ENCODE measurements at regions not wholly inside any gene's neighbourhood (a gene's known extent, or its start where the extent isn't known, plus 50 kb on each side); places are given as distances from the start of the nearest gene placed in this dataset.

- no peak for TF ChIP-seq CTCF (IDR thresholded peaks at IDR 0.05; ENCODE audit: borderline replicate concordance, extremely low read depth, insufficient read depth)
- no peak for FAIRE-seq
Observed at GRCh38 chr4:86498863-86499166, 95.3 kb upstream of the PTPN13 start.

DNA sequence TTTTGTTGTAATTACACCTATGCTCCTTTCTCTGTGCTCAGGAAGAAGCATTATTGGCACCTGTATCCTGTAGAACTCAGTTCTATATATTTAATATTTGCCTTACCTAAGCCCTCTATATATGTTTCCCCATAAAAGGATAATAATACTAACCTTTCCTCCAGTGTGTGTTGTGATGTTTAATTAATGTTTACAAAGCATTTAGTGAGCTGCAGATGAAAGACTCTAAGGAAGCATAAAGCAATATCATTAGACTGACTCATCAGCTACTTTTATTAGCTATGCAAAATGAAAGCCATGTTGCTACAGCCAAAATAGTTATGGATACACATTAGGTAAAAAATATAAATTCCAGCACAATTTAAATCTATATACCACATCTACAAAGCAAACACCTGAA, 93.6 kb upstream of the PTPN13 start:
- DNase-seq (no peak), FAIRE-seq (no peak)
- Histone ChIP-seq H3K9me3 (ENCODE audit: control insufficient read depth in 2 of 3, insufficient read depth in 1 of 3, low read length in 3 of 3) (no peaks in the 10 kb centered on the region), H3K36me3 (ENCODE audit: control insufficient read depth in 2 of 3, insufficient read depth in 3 of 3, low read length in 3 of 3) (no peaks in the 10 kb centered on the region), H3K4me1 (ENCODE audit: control insufficient read depth in 2 of 3, insufficient read depth in 2 of 3, low read depth in 1 of 3, low read length in 3 of 3) (peaks cover 0 to 24% (median 13%) of the 10 kb centered on the region in 3 donors), H3K27me3 (ENCODE audit: control insufficient read depth, insufficient read depth, low read length) (no peaks in the 10 kb centered on the region), H3K9ac (ENCODE audit: low read length in 3 of 3) (no peak overlapping the region), H3K4me3 (ENCODE audit: low read length in 3 of 3) (no peak overlapping the region), H3K27ac (ENCODE audit: low read depth in 2 of 2, low read length in 2 of 2) (no peak overlapping the region)
- no peak for TF ChIP-seq CTCF (IDR thresholded peaks at IDR 0.05; ENCODE audit: borderline replicate concordance, extremely low read depth, insufficient read depth)
- intact Hi-C loops (cut with DNase I), result loop anchor here (5.0 kb wide), 1 partner anchor 392 kb away; the partner anchor contains the start of gene C4orf36

More at GRCh38 chr4:86498863-86499166, 95.3 kb upstream of the PTPN13 start:
- DNase-seq, result no peak
- intact Hi-C loops (cut with DNase I), result no loop called here
- Histone ChIP-seq H3K9ac (ENCODE audit: low read length in 3 of 3) (no peak overlapping the region), H3K4me1 (ENCODE audit: control insufficient read depth in 2 of 3, insufficient read depth in 2 of 3, low read depth in 1 of 3, low read length in 3 of 3) (peaks cover 0 to 24% (median 11%) of the 10 kb centered on the region in 3 donors), H3K4me3 (ENCODE audit: low read length in 3 of 3) (no peak overlapping the region), H3K36me3 (ENCODE audit: control insufficient read depth in 2 of 3, insufficient read depth in 3 of 3, low read length in 3 of 3) (no peaks in the 10 kb centered on the region), H3K9me3 (ENCODE audit: control insufficient read depth in 2 of 3, insufficient read depth in 1 of 3, low read length in 3 of 3) (no peaks in the 10 kb centered on the region), H3K27me3 (ENCODE audit: control insufficient read depth, insufficient read depth, low read length) (no peaks in the 10 kb centered on the region), H3K27ac (ENCODE audit: low read depth in 2 of 2, low read length in 2 of 2) (no peak overlapping the region)

DNA sequence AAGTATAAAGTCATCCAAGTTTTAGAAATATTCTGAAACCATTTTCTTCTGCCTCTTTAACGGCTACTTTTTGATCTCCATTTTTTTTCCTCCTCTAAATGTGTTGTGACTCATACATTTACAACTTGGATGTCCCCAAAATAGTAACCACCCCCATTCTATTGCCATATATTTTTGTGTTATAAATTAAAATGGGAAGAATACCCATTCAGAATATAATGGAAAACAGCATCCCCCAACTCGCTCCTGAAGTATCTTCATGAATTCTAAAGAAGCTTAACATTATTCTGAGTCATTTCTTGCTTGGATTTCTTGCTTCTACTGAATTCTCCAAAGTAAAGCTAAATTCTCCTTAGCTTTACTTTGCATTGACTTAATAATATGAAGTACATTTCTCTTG, 92.0 kb upstream of the PTPN13 start:
- no peaks in the 10 kb centered on the region for H3K27me3 ChIP-seq (ENCODE audit: control insufficient read depth, insufficient read depth, low read length)
- no peak for TF ChIP-seq CTCF (IDR thresholded peaks at IDR 0.05; ENCODE audit: borderline replicate concordance, extremely low read depth, insufficient read depth)
- intact Hi-C loops (cut with DNase I), result loop anchor here (5.0 kb wide), 1 partner anchor 390 kb away; the partner anchor contains the start of gene C4orf36
- FAIRE-seq (no peak), DNase-seq (no peak)
- H3K4me1 ChIP-seq (ENCODE audit: control insufficient read depth in 2 of 3, insufficient read depth in 2 of 3, low read depth in 1 of 3, low read length in 3 of 3), result peaks cover 0 to 16% (median 12%) of the 10 kb centered on the region in 3 donors
- H3K9ac ChIP-seq (ENCODE audit: low read length in 3 of 3), result no peak overlapping the region
- no peaks in the 10 kb centered on the region for H3K9me3 ChIP-seq (ENCODE audit: control insufficient read depth in 2 of 3, insufficient read depth in 1 of 3, low read length in 3 of 3)
- no peak overlapping the region for H3K27ac ChIP-seq (ENCODE audit: low read depth in 2 of 2, low read length in 2 of 2)
- H3K4me3 ChIP-seq (ENCODE audit: low read length in 3 of 3), result no peak overlapping the region
- H3K36me3 ChIP-seq (ENCODE audit: control insufficient read depth in 2 of 3, insufficient read depth in 3 of 3, low read length in 3 of 3), result no peaks in the 10 kb centered on the region

- H3K27me3 ChIP-seq (ENCODE audit: control insufficient read depth, insufficient read depth, low read length), result no peaks in the 10 kb centered on the region
- no peaks in the 10 kb centered on the region for H3K36me3 ChIP-seq (ENCODE audit: control insufficient read depth in 2 of 3, insufficient read depth in 3 of 3, low read length in 3 of 3)
- peak in 4 of 5 donors; percentile 28 to 76 (median 49) for DNase-seq
- no peak overlapping the region for H3K9ac ChIP-seq (ENCODE audit: low read length in 3 of 3)
- TF ChIP-seq CTCF (IDR thresholded peaks at IDR 0.05; ENCODE audit: borderline replicate concordance, extremely low read depth, insufficient read depth), result no peak
- no peaks in the 10 kb centered on the region for H3K9me3 ChIP-seq (ENCODE audit: control insufficient read depth in 2 of 3, insufficient read depth in 1 of 3, low read length in 3 of 3)
- FAIRE-seq, result peak; percentile 39
- H3K4me3 ChIP-seq (ENCODE audit: low read length in 3 of 3), result no peak overlapping the region
- intact Hi-C loops (cut with DNase I), result no loop called here
- H3K27ac ChIP-seq (ENCODE audit: low read depth in 2 of 2, low read length in 2 of 2), result no peak overlapping the region
- peaks cover 0 to 6% (median 4%) of the 10 kb centered on the region in 3 donors for H3K4me1 ChIP-seq (ENCODE audit: control insufficient read depth in 2 of 3, insufficient read depth in 2 of 3, low read depth in 1 of 3, low read length in 3 of 3)
Observed at GRCh38 chr4:86506591-86506990, 87.5 kb upstream of the PTPN13 start.
